NCI-H146 treated with DMSO at 0.1 percent for 48 hours (cell line): ENCODE measurements at regions not wholly inside any gene's neighbourhood (a gene's known extent, or its start where the extent isn't known, plus 50 kb on each side); places are given as distances from the start of the nearest gene placed in this dataset.

Experiments
- DNase-seq: peaks from one replicate; lab custom pipeline; 2025; ENCODE audit not compliant: unreplicated experiment; lab: John Stamatoyannopoulos, UW

- no peak for DNase-seq
Measured at GRCh38 chr13:40328091-40328490, 338.4 kb downstream of the FOXO1 start.

- no peak for DNase-seq
Measured at GRCh38 chr13:40329781-40330485, 336.5 kb downstream of the FOXO1 start.

DNA sequence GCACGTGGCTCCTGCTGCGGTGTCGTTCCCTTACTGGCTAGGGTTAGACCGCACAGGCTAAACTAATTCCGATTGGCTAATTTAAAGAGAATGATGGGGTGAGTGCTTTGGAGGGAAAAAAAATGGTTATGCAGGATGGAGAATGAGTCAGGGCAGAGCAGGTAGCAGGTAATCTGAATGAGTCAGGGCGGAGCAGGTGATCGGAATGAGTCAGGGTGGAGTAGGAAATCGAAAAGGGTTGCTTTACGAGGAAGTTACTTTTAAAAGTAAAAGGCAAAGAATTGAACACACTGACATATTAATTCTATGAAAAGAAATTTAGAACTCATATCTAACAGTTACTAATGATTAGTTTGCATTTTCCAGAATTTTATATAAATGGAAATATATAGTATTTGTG lies 335.5 kb downstream of the FOXO1 start:
- DNase-seq: no peak

GRCh38 chr13:40331802-40332201 lies 334.6 kb downstream of the FOXO1 start:
- DNase-seq: no peak

GRCh38 chr13:40333226-40333625 lies 333.2 kb downstream of the FOXO1 start:
- no peak for DNase-seq

DNA sequence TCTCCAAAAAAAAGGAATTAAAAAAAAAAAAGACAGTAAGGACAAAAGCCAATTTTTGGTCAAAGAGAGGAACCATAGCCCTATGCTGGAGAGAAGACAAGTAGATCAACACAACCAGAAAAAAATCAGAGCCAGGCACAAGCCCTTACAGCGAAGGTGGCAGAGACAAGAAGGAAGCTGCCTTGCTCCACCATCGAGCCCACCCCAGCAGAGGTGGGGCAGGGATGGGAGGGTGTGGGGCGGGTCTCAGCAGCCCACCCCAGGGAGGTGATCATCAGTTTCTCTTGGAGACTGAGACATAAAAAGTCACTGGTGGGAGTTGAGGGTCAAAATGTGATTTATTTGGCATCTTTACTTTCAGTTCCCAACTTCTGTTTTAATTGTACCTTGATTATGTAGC lies 332.4 kb downstream of the FOXO1 start:
- DNase-seq: no peak

DNA sequence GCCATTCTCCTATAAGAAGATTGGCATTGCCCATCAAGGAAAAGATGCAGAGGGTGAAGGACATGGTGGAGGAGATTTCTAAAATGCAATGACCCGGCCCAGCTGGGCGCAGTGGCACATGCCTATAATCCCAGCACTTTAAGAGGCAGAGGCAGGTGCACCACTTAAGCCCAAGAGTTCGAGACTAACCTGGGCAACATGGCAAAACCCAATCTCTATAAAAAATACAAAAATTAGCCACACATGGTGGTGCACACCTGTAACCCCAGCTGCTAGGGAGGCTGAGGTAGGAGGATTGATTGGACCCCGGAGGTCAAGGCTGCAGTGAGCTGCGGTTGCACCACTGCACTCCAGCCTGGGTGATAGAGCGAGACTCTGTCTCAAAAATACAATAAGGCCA lies 331.8 kb downstream of the FOXO1 start:
- no peak for DNase-seq

- DNase-seq: no peak
Measured at GRCh38 chr13:40336228-40337221, 329.9 kb downstream of the FOXO1 start.

DNA sequence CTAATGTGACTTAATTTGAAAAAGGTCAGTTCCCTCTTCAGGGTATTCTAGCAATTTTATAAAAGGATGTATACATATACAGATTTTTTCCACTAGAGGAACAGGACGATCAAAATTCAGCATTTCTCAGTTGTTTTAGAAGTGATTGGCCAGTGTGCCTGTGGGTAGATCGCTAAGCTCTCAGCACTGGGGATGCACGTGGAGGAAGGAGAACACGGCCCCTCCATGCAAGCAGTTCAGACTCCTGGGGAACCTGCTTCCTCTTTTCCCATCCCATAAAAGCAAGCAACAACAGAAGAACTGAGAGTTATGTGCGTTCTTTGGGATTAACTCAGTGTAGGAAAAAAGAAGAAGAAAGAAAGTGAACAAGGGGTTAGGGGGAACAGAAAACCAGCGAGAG lies 328.8 kb downstream of the FOXO1 start:
- DNase-seq: no peak

- no peak for DNase-seq
Measured at GRCh38 chr13:40338217-40338616, 328.2 kb downstream of the FOXO1 start.

DNA sequence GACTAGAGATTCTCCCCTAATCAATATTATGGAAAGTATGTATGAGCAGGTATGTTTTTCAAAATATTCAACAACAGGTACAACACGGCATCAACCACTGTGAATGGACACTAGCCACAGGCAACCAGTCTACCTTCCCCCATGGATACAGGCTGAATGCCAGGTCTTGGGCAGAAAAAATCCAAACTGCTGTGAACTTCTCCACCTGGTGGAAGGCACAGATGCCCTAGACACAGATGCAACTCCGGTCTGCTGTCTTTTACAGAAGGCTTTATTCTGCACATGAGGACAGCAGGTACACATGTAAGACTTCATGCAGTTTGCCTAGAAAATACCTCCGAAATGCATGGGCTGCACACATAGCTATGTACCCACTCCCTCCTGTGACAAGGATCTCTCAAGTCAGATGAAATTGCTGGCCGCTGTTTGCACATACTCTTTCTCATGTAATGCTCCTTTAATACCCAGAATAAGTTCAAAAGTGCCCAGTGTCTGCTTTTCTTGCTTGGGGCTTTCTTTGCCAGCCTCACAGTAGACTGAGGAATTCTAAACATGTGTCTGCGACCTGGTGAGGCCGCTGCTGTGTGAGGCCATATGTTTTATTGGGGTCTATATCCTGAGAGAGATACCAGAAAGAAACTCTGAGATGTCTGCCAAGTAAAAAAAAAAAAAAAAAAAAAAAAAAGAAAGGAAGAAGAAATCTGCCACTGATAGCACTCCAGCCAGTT lies 325.9 kb downstream of the FOXO1 start:
- DNase-seq: no peak

- DNase-seq: no peak
Measured at GRCh38 chr13:40341096-40341471, 325.4 kb downstream of the FOXO1 start.

DNA sequence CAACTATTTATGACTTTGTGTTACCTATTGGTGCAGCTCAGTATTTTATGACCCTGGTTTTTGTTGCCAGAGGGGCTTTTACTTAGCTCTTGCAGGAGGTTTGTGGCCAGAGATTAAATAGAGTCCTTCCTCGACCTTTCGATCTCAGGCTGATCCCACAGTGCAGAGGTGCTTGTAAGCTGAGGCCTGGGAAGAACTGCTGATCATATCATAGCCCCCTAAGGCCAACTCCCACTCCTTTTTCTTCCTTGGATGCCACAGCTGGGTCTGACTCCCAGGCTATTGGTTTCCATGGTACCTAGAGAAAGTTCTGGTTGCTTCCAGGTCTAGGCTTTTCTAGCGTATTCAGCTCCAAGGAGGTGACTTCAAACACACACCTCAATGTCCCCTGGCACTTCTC lies 324.9 kb downstream of the FOXO1 start:
- no peak for DNase-seq

- no peak for DNase-seq
Measured at GRCh38 chr13:40342461-40342860, 324.0 kb downstream of the FOXO1 start.

GRCh38 chr13:40342901-40343300 lies 323.5 kb downstream of the FOXO1 start:
- DNase-seq: no peak

GRCh38 chr13:40343550-40344269 lies 322.7 kb downstream of the FOXO1 start:
- no peak for DNase-seq

GRCh38 chr13:40344270-40345148 lies 321.9 kb downstream of the FOXO1 start:
- no peak for DNase-seq

GRCh38 chr13:40345149-40345514 lies 321.3 kb downstream of the FOXO1 start:
- DNase-seq: no peak

DNA sequence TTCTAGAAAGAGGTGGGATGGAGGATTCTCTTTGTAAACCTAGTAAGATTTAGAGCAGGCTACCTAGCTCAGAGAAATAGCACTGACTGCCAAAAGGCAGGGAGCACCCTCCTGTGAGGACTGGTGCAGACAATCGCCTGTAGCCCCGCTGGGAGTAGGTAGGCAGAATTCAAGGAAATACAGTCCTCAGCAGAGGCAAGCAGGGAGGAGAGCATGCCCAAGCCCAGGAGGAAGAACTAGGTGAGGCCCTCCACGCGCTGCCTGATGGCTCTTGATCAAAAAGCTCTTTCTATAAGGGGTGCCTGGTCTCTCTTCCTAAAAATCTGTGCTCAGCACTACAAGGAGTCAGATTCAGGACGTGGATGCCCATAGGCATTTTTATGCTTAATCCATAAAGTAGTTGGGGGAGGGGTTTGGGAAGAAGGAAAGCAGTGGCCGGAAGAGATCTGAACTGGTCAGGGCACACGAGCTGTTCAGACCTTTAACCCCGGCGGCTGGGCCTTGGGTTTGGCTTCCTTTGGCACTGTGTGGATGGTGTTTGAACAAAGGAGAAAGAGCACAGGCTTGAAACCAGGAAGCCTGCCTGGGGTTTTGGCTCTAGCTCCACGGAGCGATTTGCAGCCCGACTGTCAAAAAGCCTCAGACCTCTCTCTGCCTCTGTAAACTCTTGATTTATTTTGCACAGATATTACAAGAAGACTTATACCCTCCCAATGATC lies 320.6 kb downstream of the FOXO1 start:
- no peak for DNase-seq
